GM12874 (cell line): ENCODE measurements at regions not wholly inside any gene's neighbourhood (a gene's known extent, or its start where the extent isn't known, plus 50 kb on each side); places are given as distances from the start of the nearest gene placed in this dataset.

Experiments
- TF ChIP-seq, protein P1 (sequence below): IDR thresholded peaks from 2 replicates; pipeline ENCODE4 v1.5.1; 2011; ENCODE audit warnings: low read depth, mild to moderate bottlenecking, control low read depth, low read length, moderate library complexity; ENCODE audit not compliant: insufficient read depth

DNA sequence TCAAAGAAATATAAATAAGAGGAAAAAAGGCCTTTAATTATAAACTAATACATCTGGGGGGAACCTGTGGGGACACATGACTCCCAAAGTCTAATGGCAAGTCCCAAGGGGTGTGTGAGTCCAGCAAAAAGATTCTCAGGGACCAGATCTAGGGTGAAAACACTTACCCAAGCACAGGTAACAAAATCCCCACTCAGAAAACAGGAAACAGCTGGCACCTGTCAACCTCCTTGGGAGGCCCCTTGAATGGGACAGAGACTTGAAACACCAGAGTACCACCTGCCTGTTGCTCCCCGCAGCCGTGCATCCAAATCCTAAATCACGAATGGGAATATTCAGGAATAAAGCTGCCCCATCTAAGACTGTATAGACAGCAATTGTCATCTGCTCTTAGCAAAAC is 461.2 kb upstream of the CDH5 start:
- TF ChIP-seq, protein P1, sequence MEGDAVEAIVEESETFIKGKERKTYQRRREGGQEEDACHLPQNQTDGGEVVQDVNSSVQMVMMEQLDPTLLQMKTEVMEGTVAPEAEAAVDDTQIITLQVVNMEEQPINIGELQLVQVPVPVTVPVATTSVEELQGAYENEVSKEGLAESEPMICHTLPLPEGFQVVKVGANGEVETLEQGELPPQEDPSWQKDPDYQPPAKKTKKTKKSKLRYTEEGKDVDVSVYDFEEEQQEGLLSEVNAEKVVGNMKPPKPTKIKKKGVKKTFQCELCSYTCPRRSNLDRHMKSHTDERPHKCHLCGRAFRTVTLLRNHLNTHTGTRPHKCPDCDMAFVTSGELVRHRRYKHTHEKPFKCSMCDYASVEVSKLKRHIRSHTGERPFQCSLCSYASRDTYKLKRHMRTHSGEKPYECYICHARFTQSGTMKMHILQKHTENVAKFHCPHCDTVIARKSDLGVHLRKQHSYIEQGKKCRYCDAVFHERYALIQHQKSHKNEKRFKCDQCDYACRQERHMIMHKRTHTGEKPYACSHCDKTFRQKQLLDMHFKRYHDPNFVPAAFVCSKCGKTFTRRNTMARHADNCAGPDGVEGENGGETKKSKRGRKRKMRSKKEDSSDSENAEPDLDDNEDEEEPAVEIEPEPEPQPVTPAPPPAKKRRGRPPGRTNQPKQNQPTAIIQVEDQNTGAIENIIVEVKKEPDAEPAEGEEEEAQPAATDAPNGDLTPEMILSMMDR: no peak

DNA sequence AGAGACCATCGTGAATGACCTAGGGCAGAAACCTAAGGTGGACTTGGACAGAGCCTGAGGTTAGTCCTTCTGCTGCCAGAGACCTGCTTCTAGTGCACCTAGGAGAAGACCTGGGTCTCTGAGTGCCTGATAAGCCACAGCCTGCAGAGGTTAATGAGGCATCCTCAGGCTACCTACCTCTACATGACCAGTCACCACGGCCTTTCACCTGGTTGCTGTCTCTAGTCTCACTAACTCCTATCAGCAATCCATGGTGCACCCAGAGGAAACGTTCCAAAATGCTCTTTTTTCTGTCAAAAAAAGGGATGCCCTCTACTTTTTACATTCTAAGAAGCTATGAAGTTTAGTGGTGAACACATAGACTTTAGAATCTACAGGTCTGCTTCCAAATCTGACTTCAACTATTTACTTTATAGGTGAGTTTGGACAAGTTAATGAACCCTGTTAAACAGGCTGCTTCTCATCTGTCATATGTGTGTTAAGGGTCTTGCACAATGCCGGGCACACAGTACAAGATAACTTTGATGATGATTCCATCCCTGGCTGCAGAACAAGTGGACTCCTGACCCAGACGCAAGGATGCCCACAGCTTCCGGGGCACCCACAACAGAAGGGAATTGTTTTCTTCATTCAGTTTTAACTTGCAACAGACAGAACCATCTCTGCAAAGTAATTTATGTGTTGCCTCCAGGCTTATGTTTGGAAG is 469.9 kb upstream of the CDH5 start:
- TF ChIP-seq, protein P1: no peak

DNA sequence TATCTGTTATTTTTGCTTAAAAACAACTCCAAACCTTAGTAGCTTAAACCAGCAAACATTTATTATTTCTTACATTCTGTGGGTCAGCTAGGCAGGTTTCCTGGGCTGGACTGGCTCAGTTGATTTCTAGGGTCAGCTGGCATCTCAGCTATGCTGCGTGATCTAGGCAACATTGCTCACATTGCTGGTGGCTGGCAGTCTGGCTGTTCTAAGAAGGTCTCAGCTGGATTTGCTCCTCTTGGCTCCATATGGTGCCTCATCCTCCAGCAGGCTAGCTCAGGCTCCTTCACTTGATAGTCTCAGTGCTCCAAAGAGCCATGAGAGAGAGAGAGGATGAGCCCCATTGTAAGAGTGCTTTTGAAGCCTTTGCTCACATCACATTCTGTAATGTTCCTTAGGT is 470.6 kb upstream of the CDH5 start:
- TF ChIP-seq, protein P1: no peak

DNA sequence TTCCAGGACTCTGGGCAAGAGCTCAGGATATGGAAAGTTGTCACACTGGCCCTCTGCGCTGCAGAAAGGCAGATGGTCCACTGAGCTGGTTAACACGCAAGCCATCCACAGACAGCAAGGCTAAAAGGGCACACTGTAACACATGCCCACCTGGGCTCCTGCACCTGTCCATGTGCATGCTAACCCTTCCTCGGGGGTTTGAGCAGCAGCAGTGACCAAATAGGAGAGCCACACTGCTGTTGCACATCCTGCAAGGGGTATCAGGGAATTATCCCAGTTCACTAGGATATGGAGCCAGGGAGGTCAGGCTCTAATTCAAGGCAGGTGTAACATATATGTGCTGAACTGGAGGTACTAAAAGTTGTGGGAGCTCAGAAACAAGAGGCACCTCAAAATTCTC is 471.0 kb upstream of the CDH5 start:
- TF ChIP-seq, protein P1: no peak

DNA sequence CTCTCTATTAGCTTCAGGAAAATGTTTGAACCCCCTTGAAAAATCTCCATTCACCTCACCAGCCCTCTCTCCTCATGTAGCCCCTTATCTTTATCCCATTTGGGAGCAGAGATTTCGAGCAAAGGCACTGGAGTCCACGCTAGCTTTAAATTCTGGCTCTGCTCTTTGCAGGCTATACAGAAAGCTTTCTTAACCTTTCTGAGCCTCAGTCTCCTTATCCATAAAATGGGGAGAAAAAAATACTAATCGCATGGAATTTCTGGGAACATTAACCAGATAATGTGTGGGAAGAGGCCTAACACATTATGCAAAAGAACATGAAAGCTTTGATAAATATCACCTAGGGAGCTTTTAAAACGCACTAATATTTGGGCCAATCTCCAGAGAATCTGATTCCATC is 476.3 kb upstream of the CDH5 start:
- TF ChIP-seq, protein P1: no peak

DNA sequence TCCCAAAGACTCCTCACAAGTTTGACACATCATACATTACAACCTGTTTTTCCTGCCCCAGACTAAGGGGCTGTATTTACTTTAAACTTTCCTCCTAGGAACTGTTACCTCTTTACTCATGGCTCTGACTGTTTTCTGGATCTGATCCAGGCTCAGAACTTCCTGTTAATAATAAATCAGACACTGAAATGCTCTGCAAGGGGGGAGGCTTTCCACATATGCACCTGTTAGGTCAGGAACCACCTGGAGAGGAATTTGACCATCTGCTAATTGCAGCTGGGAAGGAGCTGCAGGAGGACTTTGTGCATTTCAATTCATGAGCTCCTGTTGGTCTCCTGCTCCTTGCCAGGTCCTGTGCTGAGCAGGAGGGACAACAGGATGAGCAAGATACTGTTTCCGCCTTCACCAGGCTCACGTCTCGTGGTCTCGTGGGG is 476.9 kb upstream of the CDH5 start:
- TF ChIP-seq, protein P1: no peak

DNA sequence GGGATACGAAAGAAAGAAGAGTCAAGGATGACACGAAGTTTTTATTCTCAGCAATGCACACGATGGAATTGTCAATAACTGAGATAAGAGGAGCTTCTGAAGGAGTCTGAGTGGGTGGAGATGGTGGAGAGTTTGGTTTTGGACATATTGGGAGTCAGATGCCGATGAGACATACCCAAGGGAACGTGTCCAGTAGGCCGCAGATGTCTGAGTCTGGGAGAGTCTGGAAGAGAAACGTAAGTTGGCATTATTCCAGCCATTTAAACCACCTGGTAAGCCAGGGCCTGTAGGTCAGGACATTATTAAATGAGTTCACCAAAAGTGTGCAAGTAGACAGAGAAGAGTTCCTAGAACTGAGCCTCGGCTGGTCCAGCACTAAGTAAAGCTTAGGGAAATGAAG is 478.3 kb upstream of the CDH5 start:
- TF ChIP-seq, protein P1: no peak

DNA sequence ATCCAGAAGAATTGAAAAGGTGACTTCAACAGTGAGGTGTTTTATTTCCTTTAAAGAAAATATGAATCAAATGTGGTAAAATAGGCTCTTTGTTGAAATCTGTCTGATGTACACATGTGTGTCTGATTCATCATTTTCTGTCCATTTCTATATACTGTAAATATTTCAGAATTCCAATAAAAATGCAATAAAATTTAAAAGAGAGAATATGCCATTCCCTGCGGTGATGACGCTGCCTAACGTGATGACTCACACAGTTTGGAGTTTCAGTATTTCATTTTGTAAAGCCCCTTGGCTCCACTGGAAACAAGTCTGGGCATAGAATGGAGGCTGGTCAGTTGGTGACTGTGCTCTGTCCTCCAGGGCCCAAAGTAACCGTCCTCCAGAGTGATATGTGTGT is 482.5 kb upstream of the CDH5 start:
- TF ChIP-seq, protein P1: no peak
